ENCODE measurements at regions not wholly inside any gene's neighbourhood (a gene's known extent, or its start where the extent isn't known, plus 50 kb on each side); places are given as distances from the start of the nearest gene placed in this dataset.

DNA sequence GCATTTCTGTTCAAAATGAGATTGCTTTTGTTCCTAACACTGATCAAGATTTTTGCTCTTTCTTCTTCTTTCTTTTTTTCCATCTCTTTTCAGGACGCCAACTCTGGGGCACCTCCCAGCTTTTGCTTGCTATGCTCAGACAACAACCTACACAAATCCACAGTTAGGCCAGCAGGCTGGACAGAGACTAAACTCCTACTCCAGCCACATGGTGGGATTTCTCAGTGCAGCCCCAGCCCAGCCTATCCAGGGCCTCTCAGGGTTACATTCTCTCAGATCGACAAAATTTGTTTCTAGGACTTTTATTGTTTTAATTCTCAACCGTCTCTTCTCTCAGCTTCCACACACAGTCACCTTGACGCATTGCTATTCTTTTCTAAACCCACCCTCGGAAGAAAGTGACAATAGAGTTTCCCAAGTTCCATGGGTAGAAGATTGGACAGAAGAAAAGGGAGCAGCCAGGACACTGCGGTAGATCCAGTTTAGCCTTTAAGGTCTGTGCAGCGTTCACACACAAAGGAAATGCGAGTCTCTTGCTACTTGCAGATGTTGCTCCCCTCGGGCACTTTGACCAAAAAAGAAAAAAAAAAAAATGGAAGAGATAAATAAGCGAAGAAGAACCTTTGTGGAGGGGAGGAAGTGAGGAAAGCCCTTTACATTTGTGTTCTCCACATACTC lies 588.6 kb upstream of the GRAMD2B start:
- no peak for DNase-seq

DNA sequence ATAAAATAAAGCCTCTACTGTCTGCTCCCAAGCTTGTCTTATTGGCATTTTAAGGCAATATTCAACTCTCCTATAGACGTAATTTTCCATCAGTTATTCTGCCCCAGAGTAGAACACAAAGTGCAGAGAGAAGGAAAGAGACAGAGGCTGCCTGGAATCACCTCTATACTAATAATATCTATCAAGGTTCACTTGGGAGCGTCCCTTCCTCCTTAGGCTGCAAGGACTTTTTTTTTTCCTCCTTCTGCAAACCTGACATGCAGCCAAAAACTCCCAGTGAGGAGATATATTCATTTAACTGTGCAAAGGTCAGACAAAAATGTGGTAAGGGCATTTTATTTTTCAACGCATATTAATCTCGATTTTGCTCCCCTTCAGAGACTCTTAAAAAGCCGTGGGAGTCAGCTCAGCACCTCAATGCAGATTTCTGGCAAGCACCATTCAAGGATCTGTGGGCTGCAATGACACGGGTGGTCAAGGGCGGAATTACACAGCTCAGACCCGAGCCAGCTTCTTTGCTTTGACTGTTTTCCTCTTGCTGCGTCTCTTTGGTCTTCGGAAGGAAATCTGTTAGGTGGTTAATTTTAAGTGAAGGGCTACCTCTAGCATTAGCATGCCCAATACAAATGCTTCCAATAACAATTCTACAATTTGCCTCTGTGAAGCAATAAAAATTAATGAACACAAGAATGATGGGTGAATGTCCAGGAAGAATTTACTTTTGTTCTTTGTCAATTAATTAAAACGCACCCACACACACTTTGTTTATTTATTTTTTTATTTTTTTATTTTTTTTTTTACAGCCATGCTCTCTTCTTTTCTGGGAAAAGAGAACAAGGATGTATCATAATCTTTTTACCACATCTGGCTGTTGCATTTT lies 587.7 kb upstream of the GRAMD2B start:
- no peak for DNase-seq

DNA sequence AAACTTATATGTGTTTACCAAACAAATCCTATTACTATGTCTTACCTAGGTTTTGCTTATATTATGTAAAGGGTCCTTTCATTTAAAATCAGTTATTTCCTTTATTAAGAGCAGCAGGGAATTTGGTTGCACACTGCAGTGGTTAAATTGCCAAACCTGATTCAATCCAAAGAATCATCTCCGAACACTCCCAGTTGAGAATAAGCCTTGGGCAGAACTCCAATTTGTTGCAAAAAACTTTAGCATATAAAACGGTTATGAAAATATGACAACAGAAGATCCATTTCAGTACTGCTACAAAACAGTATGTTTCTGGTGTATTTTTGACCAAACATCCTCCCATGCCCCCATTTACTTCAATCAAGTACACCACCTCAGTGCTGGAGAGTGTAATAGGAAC lies 587.0 kb upstream of the GRAMD2B start:
- DNase-seq = no peak

DNA sequence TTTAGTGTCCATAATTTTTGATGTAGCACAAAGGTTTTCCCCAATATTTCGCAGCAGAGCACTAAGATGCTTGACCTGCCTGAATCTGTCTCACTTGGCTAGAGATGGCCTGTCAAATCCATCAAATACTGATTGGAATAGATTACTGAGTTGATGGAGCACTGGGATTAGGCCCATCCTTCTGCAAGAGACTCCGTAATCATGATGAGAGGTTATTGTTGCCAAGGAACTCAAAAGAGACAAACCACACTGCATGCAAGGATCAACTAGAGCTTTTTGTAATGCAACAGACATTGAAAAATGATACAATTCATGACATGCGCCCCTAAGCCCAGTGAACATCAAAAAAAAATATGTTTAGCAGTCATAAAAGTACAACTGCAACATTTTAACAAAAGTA lies 585.3 kb upstream of the GRAMD2B start:
- no peak for DNase-seq

DNA sequence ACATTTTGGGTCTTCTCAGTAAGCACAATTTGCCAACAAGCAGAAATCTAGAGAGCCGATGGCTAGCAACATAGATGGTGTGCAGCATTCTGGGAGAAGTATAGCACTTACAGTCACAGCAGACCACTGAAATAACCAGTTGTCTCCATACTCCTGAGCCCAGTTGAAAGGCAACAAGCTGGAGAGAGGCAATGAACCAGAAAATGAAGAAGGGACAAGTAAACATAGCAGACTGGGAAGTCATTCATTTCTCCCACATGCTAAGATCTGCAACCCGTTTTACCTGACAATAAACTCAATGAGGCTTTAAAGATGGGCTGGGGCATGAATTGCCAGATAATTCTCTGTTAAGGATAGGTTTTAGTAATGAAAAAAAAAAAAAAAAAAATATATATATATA lies 575.6 kb upstream of the GRAMD2B start:
- DNase-seq = no peak

DNA sequence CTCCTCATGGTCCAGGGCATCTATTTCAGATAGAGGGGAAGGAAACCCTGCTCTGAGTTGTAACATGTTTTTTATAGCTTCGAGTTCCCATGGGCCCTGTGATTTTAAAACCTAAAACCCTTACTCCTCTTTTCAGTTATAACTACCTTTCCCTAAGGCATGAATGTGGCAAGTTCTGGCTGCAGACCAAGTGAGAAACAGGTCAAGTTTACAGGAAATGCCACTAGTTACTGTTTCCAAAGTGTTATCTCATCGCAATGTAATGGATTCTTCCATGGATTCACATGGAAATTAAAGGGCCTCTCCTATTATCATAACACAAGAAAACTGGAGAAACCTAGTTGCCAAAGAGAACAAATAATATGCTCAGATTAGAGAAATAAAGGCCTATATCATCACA lies 574.5 kb upstream of the GRAMD2B start:
- DNase-seq = no peak

DNA sequence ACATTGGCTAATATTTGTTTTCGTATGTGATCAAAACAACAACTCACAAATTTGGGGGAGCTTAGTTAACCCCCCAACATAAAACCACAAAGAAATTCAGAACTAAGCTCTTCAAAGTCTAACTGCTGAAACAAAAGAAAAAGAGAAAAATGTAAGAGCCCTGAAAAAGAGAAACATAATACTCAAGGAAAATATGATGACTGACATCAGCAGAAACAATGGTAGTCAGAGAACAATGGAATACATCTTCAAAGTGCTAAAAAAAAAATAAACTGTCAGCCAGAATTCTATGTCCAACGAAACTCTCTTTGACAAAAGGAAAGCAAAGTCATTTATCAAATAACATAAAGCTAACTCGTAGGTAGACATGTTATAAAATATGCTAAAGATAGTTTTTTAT lies 566.3 kb upstream of the GRAMD2B start:
- no peak for DNase-seq

DNA sequence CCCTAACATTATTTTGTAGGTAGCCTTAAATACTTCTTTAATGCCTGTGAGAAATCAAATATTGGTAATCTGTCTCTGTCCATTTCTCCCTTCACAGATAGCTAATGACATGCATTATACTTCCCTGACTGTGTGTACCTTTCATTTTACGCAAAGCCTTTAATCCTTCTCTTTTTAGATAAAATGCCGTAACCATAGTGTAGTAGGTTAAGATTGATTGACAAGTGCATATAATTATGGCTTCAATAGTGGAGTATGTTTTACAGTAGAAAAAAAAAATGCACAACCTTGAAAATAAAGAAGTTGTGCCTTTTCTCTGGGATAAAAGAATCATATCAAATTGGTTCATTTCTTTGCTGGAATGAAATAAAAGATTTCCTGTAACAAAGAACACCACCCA lies 559.6 kb upstream of the GRAMD2B start:
- DNase-seq = no peak

DNA sequence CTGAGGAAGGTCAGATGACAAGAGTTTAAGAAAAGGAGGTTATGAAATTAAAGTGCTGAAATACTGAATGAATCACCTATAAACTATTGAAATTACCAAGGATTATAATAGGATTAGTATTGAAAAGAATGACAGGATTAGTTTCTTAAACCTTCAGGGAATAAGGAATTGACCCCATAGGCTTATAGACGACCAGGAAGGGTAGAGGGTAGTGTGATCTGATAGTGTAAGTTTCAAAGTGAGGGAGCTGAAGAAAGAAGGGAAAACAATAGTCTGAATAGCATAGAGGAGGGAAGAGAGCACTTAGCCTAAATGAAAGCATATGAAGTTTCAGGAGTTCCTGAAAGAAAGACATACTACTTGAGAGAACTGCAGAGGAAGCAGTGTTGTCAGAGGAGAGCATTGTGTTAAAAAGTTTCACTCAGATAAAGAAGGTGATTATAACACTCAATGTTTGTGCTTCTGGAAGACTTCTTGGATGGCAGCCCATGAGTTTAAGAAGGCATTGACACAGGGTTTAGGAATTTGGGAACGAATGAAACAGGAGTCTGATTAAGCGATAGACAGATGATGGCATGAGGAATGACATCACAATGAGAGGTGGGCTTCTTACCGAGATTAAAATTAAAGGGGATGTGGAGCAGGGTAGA lies 557.9 kb upstream of the GRAMD2B start:
- DNase-seq = no peak

DNA sequence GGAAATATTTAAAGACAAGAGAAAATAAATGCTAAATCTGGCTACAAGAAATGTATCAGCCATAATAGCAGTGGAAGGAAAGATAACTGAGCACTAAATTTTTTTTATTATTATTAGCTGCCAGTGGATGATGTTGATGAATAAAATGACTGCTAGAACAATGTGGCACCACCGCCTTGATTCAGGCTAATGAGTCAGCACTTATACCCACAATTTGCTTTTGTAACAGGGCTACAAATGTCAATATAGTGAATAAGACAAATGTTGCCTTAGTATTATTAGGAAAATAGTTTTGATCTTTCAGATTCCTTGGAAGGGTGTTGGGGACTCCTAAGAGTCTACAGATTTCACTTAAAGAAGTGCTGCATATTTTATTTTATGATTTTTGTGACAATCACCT lies 555.2 kb upstream of the GRAMD2B start:
- no peak for DNase-seq

DNA sequence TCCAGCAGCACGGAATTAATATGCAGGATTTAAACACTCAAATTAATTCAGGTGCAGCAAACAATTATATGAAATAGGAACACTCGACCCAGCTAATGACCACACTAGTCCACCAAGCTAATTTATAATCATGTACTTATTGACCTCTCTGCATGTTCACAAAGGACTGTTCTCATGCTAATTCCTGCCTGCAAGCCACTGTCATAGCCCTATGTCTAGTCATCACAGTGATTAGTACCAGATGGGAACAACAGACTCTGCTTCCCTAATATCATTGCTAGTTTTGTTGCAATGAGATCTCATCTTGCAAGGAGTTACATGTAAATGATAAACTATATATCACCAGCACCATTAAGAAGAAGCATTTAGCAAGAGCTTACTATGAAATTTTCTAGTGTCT lies 553.0 kb upstream of the GRAMD2B start:
- no peak for DNase-seq

DNA sequence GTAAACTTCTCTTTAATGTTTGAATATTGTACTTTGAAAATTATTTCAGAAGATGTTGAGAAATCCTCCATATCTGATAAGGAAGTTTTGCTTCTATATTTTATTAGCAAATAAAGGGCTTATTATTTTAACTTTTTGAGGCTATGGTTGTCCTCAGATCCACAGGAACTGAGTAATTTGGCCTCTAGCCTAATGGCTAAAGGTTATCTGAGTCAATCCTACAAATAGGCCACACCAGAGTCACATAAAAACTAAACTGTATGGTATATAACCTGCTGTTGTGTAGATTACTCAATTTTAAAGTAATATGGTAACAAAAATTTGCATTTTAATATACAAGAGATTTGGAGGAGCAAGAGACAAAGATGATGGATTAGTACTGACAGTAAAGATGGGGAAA lies 549.2 kb upstream of the GRAMD2B start:
- DNase-seq = no peak

DNA sequence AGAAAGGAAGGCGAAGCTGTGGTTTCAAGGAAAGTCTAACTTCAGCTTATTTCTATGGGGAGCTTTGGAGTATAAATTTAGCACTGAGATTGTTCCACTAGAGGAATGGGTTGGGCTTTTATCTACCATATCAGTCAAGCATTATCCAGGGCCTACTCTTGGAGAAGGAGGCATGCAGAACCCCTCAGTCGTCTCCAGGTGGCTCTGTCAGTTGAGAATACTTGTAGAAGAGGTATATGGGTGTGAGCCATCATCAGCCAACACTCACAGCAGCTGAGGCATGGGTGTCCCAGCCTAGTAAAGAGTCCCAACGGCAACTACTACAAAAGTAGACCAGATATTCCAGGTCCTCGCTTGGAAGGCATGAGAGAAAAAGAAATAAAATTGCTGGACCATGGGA lies 548.5 kb upstream of the GRAMD2B start:
- DNase-seq = no peak

DNA sequence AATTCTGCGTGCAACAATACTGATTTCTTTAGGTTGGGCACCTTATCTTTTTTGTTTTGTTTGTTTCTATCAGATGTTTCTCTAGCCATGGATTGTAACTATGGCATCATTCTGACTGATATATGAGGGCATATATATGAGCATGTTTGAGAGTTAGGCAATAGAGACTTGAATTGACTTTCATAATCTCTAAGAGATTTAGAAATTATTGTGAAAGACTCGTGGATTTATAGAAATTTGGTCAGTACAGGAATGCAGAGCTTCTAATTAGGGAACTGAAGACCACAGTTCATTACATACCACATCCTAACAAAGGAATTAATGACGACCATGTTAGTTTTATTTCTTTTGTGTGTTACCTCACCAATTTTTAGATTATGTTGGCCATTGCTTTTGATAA lies 546.0 kb upstream of the GRAMD2B start:
- DNase-seq = no peak

DNA sequence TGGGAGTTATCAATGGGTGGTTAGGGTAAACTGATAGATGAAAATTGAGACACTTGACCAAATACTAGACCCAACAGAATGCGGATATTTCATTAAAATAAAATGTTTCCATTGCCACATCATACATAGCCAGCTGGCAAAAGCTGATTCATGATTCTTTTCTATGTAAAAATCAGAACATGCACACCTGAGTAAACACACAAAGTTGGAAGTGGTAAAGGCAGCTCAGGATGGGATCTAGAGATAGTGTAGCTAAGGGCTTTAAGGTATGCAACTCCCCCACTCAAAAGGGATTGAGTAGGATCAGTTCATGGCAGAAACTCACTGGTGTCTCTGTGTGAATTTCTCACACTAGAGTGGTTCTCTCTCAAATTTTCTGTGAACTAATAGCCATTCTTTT lies 541.1 kb upstream of the GRAMD2B start:
- no peak for DNase-seq

DNA sequence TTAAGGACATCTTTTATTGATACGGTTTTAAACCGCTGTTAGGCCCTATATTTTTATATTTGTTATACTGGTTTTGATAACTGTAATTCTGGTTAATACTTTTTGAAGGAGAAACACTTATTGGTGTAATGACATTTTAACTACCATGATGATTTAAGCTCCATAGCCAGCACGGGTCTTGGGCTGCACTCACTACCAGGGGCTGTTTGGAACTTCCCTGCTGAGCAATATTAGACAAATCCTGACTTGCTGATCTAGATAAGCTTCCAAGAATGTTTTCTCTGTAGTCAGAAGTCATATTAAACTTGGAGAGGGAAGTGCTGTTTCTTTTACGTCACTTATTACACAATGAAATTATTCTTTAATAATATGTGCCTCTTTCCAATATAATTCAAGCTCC lies 540.0 kb upstream of the GRAMD2B start:
- no peak for DNase-seq

DNA sequence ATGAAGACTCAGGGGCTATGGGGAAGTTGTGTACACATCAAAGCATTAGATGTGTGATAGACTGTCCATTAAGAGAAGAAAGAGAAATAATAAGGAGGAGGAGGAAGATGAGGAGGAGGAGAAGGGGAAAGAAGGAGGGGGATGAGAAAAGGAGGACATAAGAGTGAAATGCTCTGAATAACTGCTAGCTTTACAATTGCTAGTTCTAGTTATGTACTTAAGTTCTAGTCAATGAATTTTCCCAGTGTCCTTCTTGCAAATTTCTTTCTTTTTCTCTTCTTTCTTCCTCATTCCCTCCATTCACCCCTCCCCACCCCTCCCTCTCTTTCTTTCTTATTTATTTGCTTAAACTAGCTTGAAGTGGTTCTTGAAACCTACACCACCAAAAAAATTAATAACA lies 534.9 kb upstream of the GRAMD2B start:
- DNase-seq = no peak

DNA sequence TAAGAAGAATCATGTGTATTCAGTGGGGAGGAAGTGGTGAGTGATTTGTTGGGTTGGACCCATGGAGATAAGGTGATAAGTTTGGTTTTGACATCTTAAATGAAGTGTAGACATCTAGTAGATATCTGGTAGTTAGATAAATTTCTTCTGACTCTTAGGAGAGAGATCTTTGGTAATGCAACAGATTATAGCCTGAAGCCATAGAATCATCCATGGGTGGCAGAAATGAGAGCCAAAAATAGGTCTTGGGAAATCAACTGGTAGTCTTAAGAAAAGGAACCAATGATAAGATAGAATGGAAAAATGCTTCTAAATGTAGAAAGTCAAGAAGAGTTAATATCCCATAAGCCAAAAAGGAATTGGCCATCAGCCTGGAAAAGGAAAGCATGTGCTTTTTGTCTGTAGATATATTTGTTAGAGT lies 532.7 kb upstream of the GRAMD2B start:
- no peak for DNase-seq

DNA sequence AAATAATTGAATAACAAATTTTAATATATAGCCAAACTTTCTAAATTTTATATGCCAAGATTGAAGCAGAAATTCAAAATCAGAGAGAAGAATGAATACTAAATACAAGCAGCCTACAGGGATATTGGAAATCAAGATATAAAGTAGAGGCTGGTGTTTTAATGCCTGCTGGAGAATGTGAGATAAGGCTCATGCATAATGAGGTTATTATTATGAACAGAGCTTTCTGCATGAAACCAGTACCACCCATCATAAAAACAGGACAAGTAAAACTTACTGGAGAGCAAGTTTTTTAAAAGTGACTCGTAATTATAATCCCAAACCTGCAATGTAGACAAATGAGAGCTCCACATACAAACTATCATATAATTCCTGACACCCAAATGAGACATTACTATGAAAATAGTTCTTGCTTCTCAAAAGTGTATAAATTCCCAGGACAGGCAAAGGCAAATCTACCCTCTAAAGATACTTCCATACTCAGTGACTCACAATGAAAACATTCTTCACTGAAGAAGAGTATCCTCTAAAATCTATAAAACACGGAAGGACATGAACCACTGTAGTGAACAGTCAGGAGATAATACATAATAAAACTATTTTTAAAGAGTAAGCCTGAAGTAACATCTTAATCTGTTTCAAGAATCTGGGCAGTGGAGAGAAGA lies 532.0 kb upstream of the GRAMD2B start:
- DNase-seq = no peak

DNA sequence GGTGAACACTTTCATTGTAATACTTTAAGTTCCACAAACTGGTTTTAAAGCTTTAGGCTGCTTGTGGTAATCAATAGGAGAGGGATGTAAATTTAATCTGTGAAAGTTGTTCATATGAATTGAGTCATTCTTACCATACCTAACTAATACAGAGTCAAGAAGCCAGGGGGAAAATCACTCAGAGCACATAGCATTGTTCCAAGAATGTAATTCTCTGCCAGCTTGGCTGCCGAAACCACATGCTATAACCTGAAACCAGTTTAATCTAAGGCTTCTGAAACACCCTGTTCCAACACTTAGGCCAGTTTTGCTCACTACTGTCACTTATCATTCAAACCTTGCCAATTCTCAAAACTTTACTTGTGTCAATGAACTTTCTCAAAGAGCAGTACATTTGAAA lies 528.8 kb upstream of the GRAMD2B start:
- no peak for DNase-seq

DNA sequence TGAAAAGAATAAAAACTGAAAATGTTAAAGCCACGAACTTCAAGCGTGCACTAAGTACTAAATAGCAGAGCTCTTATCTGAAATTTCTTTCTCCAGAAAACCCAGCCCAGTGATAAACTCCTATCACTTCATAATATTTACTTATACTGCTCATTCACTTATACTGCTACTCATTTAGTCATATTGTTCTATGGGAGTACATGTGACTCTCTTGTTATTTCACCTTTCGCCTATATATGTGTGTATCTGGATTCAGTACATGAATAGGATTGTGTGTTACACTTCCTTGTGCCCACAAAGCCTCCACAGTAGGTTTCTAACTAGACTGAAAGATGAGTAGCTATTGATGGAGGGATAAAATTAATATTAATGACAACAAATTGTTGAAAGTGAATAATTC lies 526.8 kb upstream of the GRAMD2B start:
- DNase-seq = no peak

DNA sequence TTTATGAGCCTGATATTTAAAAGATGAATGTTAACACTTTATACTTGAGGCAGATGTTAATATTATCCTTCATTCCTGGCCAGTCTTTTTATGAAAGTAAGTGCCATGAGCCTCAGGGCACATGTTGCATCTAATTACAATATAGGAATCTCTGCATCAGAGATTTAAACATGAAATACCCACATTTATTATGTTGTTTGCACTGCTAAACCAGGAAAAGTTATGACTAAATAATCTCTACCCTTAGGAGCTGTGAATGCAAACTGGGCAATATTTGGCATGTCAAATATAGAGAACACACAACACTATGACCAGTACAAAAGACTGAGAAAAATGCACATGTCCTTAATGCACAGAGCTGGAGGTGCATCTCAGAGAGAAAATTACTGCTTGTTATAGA lies 526.1 kb upstream of the GRAMD2B start:
- DNase-seq = no peak

DNA sequence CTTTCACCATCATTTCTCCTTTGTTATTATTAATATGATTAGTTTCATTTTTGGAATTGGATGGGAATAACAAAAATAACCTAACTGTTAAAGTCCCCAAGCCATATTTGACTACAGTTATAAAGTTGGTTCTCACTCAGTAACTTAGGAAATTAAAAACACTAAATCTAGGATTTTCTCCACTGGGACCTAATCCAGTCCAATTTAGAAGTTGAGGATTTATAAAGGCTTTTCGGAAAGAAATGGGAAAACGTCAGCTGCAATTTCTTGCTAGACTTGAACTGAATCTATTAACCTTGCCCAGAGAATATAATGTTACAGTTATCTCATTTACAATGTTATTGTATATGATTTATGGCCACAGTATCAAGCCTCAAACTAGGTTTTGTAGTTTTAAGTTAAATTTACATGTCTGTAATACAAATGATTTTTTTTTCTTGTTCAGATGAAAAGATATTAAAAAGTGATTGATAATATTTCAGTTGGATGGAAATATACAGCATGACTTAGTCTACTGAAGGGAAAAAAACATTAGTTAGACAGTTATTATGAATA lies 524.3 kb upstream of the GRAMD2B start:
- no peak for DNase-seq

All from stimulated activated CD8-positive, alpha-beta memory T cell treated with anti-CD3 and anti-CD28 coated beads, Interleukin-4, amount 100 ng/mL, for 48 hours (primary cell).